ENCODE measurements at regions not wholly inside any gene's neighbourhood (a gene's known extent, or its start where the extent isn't known, plus 50 kb on each side); places are given as distances from the start of the nearest gene placed in this dataset.

GRCh38 chr15:58287891-58288290, 143.9 kb upstream of the LIPC start:
- no peak for DNase-seq (ENCODE audit: low spot score)
- no peaks in the 10 kb centered on the region for H3K27me3 ChIP-seq
- H3K4me3 ChIP-seq: no peak overlapping the region
- no peak overlapping the region for H3K27ac ChIP-seq
- H3K4me1 ChIP-seq: no peaks in the 10 kb centered on the region
- TF ChIP-seq CTCF (IDR thresholded peaks at IDR 0.05): no peak
- no peaks in the 10 kb centered on the region for H3K36me3 ChIP-seq
- H3K9me3 ChIP-seq: peaks cover 0 to 8% of the 10 kb centered on the region in 2 donors

GRCh38 chr15:58288592-58288991, 143.2 kb upstream of the LIPC start:
- DNase-seq (ENCODE audit: low spot score): no peak

GRCh38 chr15:58291848-58292247, 139.9 kb upstream of the LIPC start:
- DNase-seq (ENCODE audit: low spot score): no peak
- TF ChIP-seq CTCF (IDR thresholded peaks at IDR 0.05): no peak
- H3K27me3 ChIP-seq: no peaks in the 10 kb centered on the region
- no peak overlapping the region for H3K4me3 ChIP-seq
- H3K27ac ChIP-seq: no peak overlapping the region
- no peaks in the 10 kb centered on the region for H3K4me1 ChIP-seq
- no peaks in the 10 kb centered on the region for H3K36me3 ChIP-seq
- peaks cover 0 to 14% of the 10 kb centered on the region in 2 donors for H3K9me3 ChIP-seq

More at GRCh38 chr15:58288592-58288991, 143.2 kb upstream of the LIPC start:
- no peaks in the 10 kb centered on the region for H3K36me3 ChIP-seq
- H3K27ac ChIP-seq: no peak overlapping the region
- H3K9me3 ChIP-seq: peaks cover 0 to 9% of the 10 kb centered on the region in 2 donors
- no peak overlapping the region for H3K4me3 ChIP-seq
- TF ChIP-seq CTCF (IDR thresholded peaks at IDR 0.05): no peak
- no peaks in the 10 kb centered on the region for H3K27me3 ChIP-seq
- no peaks in the 10 kb centered on the region for H3K4me1 ChIP-seq

GRCh38 chr15:58292751-58293175, 139.0 kb upstream of the LIPC start:
- DNase-seq (ENCODE audit: low spot score): no peak
- H3K27ac ChIP-seq: no peak overlapping the region
- no peak overlapping the region for H3K4me3 ChIP-seq
- no peaks in the 10 kb centered on the region for H3K27me3 ChIP-seq
- TF ChIP-seq CTCF (IDR thresholded peaks at IDR 0.05): no peak
- no peaks in the 10 kb centered on the region for H3K4me1 ChIP-seq
- no peaks in the 10 kb centered on the region for H3K36me3 ChIP-seq
- H3K9me3 ChIP-seq: peaks cover 0 to 15% of the 10 kb centered on the region in 2 donors

- TF ChIP-seq CTCF (IDR thresholded peaks at IDR 0.05): no peak
These were observed 137.9 kb upstream of the LIPC start for GRCh38 chr15:58293622-58294550.

More at GRCh38 chr15:58293622-58294550, 137.9 kb upstream of the LIPC start:
- Histone ChIP-seq H3K27me3 (no peaks in the 10 kb centered on the region), H3K27ac (no peak overlapping the region), H3K4me1 (no peaks in the 10 kb centered on the region), H3K9me3 (peaks cover 0 to 15% of the 10 kb centered on the region in 2 donors), H3K4me3 (no peak overlapping the region), H3K36me3 (no peaks in the 10 kb centered on the region)
- DNase-seq (ENCODE audit: low spot score): no peak
